GM19043 (cell line): ENCODE measurements at regions not wholly inside any gene's neighbourhood (a gene's known extent, or its start where the extent isn't known, plus 50 kb on each side); places are given as distances from the start of the nearest gene placed in this dataset.
"Not testable (repeated sequence)": the region's sequence is repeated elsewhere in the genome, so short reads cannot be mapped to it uniquely, and the experiment has no call there.

ENCODE experiments used
- ATAC-seq: cut with Tn5 transposase; IDR thresholded peaks from one replicate; pipeline ENCODE4 v1.9.1; 2021; ENCODE audit warnings: low read depth; ENCODE audit not compliant: unreplicated experiment

DNA sequence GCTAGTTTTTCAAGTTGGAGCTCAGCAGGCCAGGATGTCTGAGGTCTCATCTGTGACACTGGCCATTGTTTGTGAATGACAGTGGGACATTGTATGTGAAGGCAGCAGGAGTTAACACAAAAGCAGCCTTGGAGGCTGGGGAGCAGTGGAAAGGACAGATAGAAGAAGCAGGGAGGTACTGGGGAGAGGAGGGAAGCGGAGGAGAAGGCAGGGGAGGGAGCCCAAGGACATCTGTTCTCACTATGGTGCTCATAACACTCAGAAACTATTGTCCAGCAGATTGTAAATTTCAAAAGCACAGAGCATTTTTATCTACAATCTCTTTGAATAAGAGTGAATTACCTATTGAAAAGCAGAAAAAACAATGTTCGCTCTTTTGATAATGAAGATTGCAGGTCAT, 253.6 kb upstream of the DIPK2B start:
- ATAC-seq = no peak

DNA sequence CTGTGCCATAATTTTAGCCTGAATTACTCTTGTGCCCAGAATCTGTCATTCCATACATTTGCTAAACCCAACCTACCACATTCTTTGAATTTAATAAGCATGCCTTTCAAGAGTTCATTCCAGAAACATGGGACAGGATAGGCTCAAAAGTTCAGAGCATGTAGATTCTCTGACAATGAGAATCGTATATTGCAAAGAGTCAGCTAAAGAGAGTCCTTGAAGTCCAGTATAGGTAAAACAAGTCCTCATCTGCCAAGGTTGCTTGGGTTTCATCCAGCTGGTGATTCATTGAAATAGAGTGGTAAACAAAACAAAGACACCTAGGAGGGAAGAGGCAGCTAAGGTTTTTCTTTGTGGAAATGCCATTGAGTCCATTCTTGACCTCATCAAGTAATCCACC, 249.3 kb upstream of the DIPK2B start:
- ATAC-seq = no peak

DNA sequence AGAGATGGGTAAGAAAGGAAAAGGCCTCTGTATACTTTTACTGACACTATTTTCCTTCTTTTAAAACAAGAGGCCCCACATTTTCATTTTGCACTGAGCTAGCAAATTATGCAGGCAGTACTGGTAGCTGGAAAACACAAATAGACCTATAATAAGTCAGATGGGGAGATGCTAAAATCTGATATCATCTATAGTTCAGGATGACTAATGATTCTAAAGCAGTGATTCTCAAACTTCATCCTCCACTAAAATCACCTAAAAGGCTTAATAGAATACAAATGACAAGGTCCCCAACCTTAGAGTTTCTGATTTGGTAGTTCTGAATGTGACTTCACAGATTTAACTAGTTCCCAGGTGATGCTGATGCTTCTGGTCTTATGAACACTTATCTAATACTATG, 247.3 kb upstream of the DIPK2B start:
- ATAC-seq = no peak

DNA sequence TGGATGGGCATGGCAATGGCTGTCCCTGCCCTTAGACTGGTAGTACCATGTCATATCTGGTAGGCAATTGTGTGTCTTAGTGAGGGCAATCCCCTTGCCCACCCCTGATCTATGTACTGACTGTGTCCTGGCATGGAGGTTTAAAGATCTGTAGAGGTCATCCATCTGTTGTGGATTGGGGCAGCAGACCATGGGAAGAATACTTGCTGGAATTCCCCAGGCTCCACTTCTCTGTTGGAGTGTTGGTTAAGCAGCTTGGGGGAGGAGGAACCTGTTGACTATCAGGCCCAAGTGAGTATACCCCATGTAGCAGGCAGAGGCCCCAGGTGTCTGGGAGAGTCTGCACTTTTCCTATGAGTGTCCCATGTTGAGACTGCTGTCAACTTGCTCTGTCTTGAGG, 246.7 kb upstream of the DIPK2B start:
- no peak for ATAC-seq

DNA sequence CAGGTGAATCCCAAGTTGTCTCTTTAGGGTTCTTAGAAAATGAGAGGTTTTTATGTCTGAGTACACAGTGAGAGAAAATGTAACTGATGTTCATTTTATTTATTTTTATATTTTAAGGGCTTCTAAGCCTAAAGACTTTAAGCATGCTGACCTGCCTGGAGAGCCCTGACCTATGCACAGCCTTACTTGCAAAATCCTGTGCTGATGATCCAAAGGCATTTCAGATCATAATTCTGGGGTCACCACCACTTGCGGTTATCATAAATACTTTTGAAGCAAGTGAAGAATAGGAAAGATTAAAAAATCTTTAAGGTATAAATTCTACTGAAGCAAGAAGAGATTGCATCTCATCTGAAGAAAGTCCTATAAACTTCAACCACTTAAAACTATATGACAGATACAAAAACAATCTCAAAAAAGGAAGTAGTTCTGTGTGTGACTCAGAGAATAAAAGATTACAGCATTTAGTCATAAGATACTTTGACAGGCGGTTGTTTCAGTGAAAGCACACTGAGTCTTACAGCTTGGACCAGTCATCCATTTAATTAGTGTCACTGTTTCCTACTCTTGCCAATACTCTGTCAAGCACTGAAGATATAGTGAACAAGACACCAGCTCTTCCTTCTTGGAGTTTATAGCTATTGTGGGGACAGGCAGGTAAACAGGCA, 245.2 kb upstream of the DIPK2B start:
- ATAC-seq = no peak

DNA sequence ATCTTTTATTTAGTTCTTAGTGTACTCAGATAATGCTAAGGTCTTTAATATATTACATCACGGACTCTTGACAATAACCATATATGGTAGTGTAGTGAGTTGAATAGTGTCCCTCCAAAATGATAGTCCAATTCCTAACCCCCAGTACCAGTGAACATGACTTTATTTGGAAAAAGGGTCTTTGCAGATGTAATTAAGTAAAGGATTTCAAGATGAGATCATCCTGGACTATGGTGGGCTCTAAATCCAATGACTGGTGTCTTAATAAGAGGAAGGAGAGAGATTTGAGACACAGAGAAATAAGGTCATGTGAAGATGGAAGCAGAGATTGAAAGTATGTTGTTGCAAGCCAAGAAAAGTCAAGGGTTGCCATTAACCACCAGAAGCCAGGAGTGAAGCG, 236.5 kb upstream of the DIPK2B start:
- ATAC-seq = no peak

DNA sequence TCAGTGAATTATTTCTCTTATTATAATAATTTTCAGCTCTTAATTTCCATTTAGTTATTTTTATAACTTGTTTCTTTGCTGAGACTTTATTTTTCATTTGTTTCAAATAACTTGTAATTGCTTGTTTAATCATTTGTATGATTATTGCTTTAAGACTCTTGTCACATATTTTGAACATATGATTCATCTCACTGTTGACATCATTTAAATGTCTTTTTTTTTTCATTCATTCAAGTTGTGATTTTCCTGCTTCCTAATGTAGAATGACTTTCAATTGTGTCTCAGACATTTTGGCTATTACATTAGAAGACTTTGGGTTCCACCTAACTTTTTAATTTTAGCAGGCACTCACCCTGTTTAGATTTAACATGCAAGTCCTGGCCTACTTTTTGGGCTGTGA, 234.8 kb upstream of the DIPK2B start:
- ATAC-seq = no peak

DNA sequence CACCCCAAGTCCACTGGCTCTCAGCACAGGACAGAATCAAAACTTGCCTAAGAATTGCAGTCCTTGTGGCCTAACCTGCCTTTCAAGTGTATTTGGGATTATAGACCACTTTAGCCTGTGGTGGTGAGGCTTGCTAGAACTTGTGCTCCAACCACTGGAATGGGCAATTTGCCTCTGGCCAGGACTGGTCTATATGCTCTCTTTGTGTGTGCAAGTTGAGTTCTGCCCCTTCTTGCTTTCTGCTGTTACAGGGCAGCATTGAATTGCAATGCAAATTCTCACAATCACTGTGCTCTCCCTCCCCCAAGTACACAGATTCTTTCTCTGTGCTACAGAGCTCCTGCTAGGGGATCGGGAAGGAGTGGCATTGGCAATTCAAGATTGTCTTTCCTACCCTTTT, 233.6 kb upstream of the DIPK2B start:
- ATAC-seq = no peak

DNA sequence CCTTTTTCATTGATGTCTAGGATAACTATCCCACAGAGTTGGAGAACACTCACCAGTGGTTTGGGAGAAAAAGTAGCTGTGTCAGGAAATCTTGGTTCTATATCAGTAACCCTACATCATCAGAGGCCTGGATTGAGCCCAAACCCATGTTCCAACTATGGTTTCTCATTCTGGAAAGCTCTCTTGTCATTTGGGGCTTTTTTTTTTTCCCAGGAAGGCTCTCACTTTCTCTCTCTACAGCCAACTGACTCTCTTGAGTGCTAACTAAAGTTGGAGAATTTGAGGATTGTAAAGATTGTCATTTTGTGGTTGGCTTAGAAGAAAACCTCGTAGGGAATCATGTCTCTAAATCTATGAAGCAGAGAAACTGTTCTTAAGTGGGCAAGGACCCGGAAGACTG, 228.2 kb upstream of the DIPK2B start:
- ATAC-seq = no peak

DNA sequence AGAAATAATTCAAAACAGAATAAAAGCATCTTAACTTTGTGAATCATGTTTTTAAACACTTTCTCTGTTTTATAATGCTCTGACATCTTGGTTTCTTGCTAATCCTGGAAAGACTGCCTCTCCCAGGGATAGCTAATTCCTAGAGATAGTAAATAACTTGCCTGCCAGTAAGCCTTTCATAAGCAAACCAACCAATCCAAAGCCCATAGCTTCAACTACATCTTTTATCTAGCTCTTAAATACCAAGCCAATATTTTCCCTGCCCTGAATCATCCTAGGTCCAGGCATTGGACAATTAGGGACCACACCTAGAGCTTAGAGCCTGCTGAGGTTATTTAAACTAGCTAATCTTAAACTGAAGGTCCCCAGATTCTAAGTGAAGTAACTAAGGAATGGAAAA, 223.7 kb upstream of the DIPK2B start:
- ATAC-seq = no peak

DNA sequence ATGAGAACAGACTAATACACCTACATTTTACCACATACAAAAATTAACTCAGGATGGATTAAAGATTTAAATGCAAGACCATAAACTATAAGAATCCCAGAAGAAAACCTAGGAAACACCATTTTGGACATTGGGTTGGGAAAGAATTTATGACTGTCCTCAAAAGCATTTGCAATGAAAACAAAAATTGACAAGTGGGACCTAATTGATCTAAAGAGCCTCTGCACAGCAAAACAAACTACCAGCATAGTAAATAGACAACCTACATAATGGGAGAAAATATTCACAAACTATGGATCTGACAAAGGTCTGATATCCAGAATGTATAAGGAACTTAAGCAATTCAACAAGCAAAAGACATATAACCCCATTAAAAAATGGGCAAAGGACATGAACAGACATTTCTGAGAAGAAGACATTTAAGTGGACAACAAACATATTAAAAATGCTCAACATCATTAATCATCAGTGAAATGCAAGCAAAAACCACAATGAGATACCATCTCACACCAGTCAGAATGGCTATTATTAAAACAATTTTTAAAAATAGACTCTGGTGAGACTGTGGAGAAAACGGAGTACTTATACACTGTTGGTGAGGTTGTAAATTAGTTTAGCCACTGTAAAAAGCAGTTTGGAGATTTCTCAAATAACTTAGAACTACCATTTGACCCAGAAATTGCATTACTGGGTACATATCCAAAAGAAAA, 221.7 kb upstream of the DIPK2B start:
- no peak for ATAC-seq

DNA sequence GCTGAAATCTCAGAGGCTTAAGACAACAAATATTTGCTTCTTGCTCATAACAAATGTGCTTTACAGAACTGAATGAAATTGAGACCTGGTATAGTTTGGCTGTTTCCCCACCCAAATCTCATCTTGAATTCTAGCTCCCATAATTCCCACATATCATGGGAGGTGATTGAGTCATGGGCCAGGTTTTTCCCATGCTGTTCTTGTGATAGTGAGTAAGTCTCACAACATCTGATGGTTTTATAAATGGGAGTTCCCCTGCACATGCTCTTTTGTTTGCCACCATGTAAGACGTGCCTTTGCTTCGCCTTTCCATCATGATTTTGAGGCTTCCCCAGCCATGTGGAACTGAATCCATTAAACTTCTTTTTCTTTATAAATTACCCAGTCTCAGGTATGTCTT, 221.1 kb upstream of the DIPK2B start:
- ATAC-seq = no peak

DNA sequence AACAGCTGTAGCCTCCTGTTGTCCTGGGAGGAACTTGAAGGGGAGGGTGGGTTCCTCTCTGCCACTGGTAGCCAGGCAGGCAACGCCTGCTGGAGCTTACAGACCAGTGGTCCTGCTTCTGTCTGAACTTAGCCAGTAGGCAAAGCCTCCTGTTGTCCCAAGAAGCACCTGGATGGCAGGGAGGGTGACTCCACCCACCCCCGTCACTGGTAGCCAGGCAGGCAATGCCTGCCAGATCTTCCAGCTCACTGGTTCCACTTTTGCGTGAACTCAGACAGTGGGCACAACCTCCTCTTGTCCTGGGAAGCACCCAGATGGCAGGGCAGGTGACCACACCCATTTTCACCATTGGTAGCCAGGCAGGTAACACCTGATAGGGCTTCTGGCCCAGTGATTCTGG, 203.5 kb upstream of the DIPK2B start:
- no peak for ATAC-seq

DNA sequence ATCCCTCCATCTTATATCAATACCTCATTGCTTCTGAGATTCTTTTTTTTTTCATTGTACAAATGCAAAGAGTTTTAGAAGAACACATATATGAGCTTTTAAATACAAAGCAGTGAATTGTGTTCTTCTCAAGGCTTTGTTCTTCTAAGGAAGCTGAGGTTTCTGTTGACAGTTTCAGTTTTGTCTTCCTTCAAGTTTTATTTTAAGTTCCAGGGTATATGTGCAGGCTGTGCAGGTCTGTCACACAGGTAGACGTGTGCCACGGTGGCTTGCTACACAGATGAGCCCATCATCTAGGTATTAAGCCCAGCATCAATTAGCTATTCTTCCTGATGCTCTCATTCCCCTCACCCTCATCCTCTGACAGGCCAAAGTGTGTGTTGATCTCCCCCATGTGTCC, 201.2 kb upstream of the DIPK2B start:
- no peak for ATAC-seq

DNA sequence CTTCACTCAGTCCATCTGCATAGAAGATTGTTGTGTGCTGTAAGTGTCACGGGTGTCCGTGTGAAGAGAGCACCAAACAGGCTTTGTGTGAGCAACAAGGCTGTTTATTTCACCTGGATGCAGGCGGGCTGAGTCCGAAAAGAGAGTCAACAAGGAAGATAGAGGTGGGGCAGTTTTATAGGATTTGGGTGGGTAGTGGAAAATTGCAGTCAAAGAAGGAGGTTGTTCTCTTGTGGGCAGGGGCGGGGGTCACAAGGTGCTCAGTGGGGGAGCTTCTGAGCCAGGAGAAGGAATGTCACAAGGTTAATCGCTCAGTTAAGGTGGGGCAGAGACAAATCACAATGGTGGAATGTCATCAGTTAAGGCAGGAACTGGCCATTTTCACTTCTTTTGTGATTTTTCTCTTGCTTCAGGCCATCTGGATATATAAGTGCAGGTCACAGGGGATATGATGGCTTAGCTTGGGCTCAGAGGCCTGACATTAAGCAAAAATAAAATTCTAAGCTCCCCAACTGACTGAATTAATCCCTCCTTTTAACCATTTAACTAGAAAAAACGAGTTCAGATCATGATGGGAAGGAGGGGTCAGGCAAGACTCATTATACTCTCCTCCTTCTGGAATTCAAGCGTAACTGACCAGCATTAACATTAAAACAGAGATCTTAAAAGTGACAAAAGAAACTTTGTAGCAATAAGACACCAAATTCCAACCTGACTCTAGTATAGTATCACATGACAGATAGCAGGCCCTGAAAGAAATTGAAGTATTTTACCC, 200.5 kb upstream of the DIPK2B start:
- ATAC-seq = not testable (repeated sequence)

DNA sequence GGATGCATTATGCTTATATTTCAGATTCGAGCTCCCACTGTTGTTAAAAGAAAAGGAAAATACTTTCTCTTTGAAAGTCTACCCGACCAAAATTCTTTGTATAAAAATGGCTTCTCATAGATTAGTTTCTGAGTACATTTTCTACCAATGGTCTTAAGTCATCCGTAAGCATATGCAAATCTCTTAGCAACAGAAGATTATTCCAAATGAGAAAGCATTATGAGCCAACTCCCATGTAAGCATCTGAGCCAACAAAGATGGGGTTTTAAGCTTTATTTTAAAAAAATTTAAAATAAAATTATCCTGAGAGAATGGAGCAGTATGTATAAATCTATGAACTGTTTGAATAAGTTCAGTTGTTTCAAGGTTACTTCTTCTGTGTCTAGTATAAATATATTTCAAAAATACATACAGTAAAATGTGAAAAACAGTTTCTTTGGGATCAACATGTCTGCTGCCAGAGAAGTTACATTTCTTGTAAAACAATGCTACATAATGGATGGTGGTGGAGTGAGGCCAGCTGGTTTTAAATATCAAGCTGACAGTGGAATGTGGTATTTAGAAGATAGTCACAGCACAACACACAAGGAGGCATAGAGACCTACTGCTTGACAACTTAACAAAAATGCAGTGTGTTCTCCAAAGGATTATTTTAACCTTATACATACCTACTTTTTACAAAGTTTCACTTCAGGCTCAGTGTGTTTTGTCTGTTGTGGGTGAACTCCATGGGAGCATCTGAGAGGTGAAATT, 199.5 kb upstream of the DIPK2B start:
- no peak for ATAC-seq

DNA sequence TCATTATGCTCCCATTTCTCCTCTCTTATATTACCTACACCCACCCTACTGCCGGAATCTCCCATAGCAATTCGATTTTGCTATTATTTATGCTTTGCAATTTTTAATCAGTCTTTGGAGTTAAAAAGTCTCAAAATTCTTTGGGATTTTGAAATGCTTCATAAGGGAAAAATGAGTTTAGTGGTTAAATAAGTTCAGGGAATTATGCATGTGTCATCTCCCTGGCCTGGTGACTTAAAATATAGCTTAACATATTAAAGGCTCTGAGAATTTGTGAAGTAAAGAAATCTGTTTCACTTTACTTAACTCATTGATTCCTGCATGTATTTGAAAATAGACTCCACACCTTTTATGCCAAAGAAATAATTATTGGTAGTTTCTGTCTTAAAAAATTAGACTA, 185.1 kb upstream of the DIPK2B start:
- no peak for ATAC-seq

DNA sequence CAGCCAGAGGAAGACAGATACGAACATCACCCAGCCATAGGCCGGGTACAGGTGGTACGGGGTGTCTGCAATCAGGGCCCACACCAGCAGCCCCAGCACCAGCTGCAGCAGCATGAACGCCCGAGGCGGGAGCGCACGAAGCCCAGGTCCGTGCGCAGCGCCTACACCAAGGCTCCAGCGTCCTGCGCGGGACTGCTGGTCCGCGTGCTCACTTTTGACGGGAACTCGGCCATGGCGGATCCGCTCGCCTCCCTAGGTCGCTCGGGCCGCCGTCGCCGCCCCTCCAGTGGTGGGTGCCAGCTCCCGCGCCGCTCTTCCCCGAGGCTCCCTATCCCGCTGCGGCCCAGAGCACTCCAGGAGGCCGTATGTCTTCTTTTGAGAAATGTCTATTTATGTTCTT, 181.2 kb upstream of the DIPK2B start:
- ATAC-seq = no peak

DNA sequence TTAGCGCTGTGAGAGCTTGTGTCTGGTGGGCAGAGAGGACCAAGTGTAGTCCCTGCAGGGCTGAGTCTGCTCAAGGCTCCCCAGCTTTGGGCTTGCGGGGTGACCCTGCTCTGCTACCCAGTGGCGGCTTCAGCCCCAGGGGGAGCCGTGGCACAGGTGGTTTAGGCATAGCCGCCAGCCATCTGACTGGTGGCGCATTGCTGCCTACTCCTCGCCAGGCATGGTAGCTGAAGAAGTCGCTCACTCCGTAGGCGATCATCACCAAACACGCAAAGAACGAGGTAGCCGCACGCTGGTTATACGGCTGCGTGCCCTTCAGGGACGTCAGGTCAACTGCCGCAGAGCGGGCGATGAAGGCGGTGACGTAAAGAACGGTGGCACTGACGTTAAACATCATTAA, 180.7 kb upstream of the DIPK2B start:
- no peak for ATAC-seq

DNA sequence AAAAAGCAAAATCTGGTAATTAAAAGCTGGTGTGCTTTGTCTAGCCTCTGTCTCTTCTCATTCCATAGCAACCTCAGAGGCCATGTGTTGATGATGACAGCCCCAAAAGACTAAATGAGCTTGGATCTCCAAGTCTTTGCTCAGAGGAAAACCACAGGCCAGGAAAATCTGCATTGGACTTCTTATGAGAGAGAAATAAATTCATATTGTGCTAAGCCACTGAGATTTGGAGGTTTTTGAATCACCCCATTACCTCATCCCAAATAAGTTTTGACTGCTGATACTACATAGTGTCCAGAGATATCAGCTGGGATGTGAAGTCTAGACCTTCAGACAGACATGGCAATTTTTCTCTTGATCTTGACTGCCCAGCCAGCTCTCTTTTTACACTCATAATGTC, 178.6 kb upstream of the DIPK2B start:
- ATAC-seq = no peak

DNA sequence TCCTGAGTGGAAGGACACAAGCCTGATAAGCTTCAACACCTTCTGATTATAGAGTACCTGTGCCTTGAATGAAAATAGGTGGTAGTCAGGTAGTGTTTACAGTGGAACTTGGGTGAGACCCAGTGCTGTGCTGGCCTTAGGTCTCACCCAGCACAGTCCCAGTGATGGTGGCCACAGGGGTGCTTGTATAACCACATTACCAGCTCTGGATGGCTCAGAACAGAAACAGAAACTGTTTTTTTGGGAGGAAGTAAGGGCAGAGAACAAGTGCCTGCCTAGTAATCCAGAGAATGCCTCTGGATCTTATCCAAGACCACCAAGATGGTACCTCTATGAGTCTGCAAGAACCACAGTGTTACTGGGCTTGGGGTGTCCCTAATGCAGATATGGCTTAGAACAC, 171.5 kb upstream of the DIPK2B start:
- ATAC-seq = no peak
